Sigmoid colon (tissue), 6 donors: ENCODE measurements at regions not wholly inside any gene's neighbourhood (a gene's known extent, or its start where the extent isn't known, plus 50 kb on each side); places are given as distances from the start of the nearest gene placed in this dataset.

Experiments
- DNase-seq: peaks from one replicate; pipeline ENCODE4 v3.0.0-alpha.2; 2019
- H3K27ac ChIP-seq, 4 donors: fragments of 200-600 bp; sonication (generic); one replicate each; pipeline ENCODE4 v1.5.1; 2016 to 2019; ENCODE audit warnings: mild to moderate bottlenecking in 1 of 4
- H3K27me3 ChIP-seq, 3 donors: fragments of 200-600 bp; sonication (generic); one replicate each; pipeline ENCODE4 v1.5.1; 2019; ENCODE audit warnings: mild to moderate bottlenecking in 1 of 3
- H3K36me3 ChIP-seq, 4 donors: fragments of 200-600 bp; sonication (generic); one replicate each; pipeline ENCODE4 v1.5.1; 2016 to 2019
- H3K4me1 ChIP-seq, 4 donors: fragments of 200-600 bp; sonication (generic); one replicate each; pipeline ENCODE4 v1.5.1; 2017 to 2019
- H3K4me3 ChIP-seq, 4 donors: fragments of 200-600 bp; sonication (generic); one replicate each; pipeline ENCODE4 v1.5.1; 2017 to 2019; ENCODE audit warnings: mild to moderate bottlenecking in 2 of 4, moderate library complexity in 1 of 4
- H3K9me3 ChIP-seq, 4 donors: fragments of 200-600 bp in 3 of 4; sonication (generic) in 3 of 4; one replicate each; pipeline versions ENCODE4 v1.5.1 to v1.6.1; 2013 to 2019
- CTCF ChIP-seq, 4 experiments: fragments of 450-650 bp in 3 of 4; fragments of 200-600 bp in 1 of 4; IDR thresholded peaks; one replicate each; pipeline ENCODE4 v1.5.1; 2016 to 2019; ENCODE audit warnings: antibody characterized with exemption in 4 of 4, mild to moderate bottlenecking in 3 of 4, moderate library complexity in 2 of 4
- EP300 ChIP-seq, 4 donors: sonication (generic); formaldehyde crosslinking; IDR thresholded peaks; one replicate each; pipeline ENCODE4 v1.6.1; 2017; ENCODE audit warnings: antibody characterized with exemption in 4 of 4
- POLR2A ChIP-seq, 2 donors: fragments of 450-650 bp; IDR thresholded peaks; one replicate each; pipeline ENCODE4 v1.6.1; 2016; ENCODE audit warnings: antibody characterized with exemption in 2 of 2, mild to moderate bottlenecking in 2 of 2, moderate library complexity in 2 of 2
- POLR2AphosphoS5 ChIP-seq, 4 donors: sonication (generic); formaldehyde crosslinking; IDR thresholded peaks; one replicate each; pipeline ENCODE4 v1.6.1; 2017; ENCODE audit warnings: antibody characterized with exemption in 4 of 4
- WGBS, 2 donors: extraction: QIAGEN DNeasy Blood & Tissue Kit; methylation state at CpG; one replicate each; pipeline ENCODE4 v1.1.7; 2013; 5-methylcytosine and 5-hydroxymethylcytosine counted together
- intact Hi-C: fragments of 100-400 bp; cut with DNase I; formaldehyde crosslinking; loops from one replicate; pipeline ENCODE4 v1.15.1; 2023
- donor health status: healthy with polysubstance abuse.
- donor health status: healthy.

- no peak for DNase-seq
- intact Hi-C loops = no loop called here
These were observed 169.7 kb downstream of the KLF5 start for GRCh38 chr13:73228546-73228945.

GRCh38 chr13:73225990-73226389 is 167.2 kb downstream of the KLF5 start:
- TF ChIP-seq POLR2A (IDR thresholded peaks at IDR 0.05) (no peak), EP300 (IDR thresholded peaks at IDR 0.05) (no peak)
- intact Hi-C loops = no loop called here

More at GRCh38 chr13:73228546-73228945, 169.7 kb downstream of the KLF5 start:
- Histone ChIP-seq H3K4me3 (no peak overlapping the region), H3K27ac (no peak overlapping the region), H3K36me3 (no peaks in the 10 kb centered on the region), H3K4me1 (no peaks in the 10 kb centered on the region), H3K9me3 (no peaks in the 10 kb centered on the region), H3K27me3 (no peaks in the 10 kb centered on the region)
- no peak for TF ChIP-seq EP300 (IDR thresholded peaks at IDR 0.05)
- no peak for TF ChIP-seq POLR2AphosphoS5 (IDR thresholded peaks at IDR 0.05)
- no peak for TF ChIP-seq CTCF (IDR thresholded peaks at IDR 0.05)
- TF ChIP-seq POLR2A (IDR thresholded peaks at IDR 0.05) = no peak

GRCh38 chr13:73224703-73225102 is 165.9 kb downstream of the KLF5 start:
- no peak for DNase-seq
- no peaks in the 10 kb centered on the region for H3K9me3 ChIP-seq
- no peaks in the 10 kb centered on the region for H3K36me3 ChIP-seq
- no peaks in the 10 kb centered on the region for H3K27me3 ChIP-seq
- H3K4me3 ChIP-seq = no peak overlapping the region
- intact Hi-C loops = no loop called here
- TF ChIP-seq POLR2A (IDR thresholded peaks at IDR 0.05) = no peak
- H3K27ac ChIP-seq = no peak overlapping the region
- 68 to 75% methylated on average over 1 of the region's 1 CpG for WGBS, 2 donors
- no peaks in the 10 kb centered on the region for H3K4me1 ChIP-seq

More at GRCh38 chr13:73225990-73226389, 167.2 kb downstream of the KLF5 start:
- no peaks in the 10 kb centered on the region for H3K9me3 ChIP-seq
- no peaks in the 10 kb centered on the region for H3K36me3 ChIP-seq
- H3K4me1 ChIP-seq = no peaks in the 10 kb centered on the region
- no peak for DNase-seq
- H3K27me3 ChIP-seq = no peaks in the 10 kb centered on the region
- no peak overlapping the region for H3K27ac ChIP-seq
- WGBS, 2 donors = 91 to 96% methylated on average over 1 of the region's 1 CpG
- no peak overlapping the region for H3K4me3 ChIP-seq

GRCh38 chr13:73223372-73223781 is 164.6 kb downstream of the KLF5 start:
- H3K27ac ChIP-seq = no peak overlapping the region
- H3K36me3 ChIP-seq = no peaks in the 10 kb centered on the region
- intact Hi-C loops = no loop called here
- 78 to 79% methylated on average over 5 of the region's 5 CpGs for WGBS, 2 donors
- TF ChIP-seq EP300 (IDR thresholded peaks at IDR 0.05) (no peak), POLR2AphosphoS5 (IDR thresholded peaks at IDR 0.05) (no peak), CTCF (IDR thresholded peaks at IDR 0.05) (no peak), POLR2A (IDR thresholded peaks at IDR 0.05) (no peak)
- no peaks in the 10 kb centered on the region for H3K27me3 ChIP-seq
- no peaks in the 10 kb centered on the region for H3K9me3 ChIP-seq
- H3K4me1 ChIP-seq = no peaks in the 10 kb centered on the region
- no peak overlapping the region for H3K4me3 ChIP-seq
- no peak for DNase-seq

GRCh38 chr13:73222627-73223305 is 164.0 kb downstream of the KLF5 start:
- Histone ChIP-seq H3K36me3 (no peaks in the 10 kb centered on the region), H3K27me3 (no peaks in the 10 kb centered on the region), H3K4me1 (no peaks in the 10 kb centered on the region), H3K4me3 (no peak overlapping the region), H3K9me3 (no peaks in the 10 kb centered on the region), H3K27ac (no peak overlapping the region)
- intact Hi-C loops = no loop called here
- 93 to 94% methylated on average over 6 of the region's 6 CpGs for WGBS, 2 donors
- DNase-seq = no peak
- TF ChIP-seq CTCF (IDR thresholded peaks at IDR 0.05) (no peak), POLR2A (IDR thresholded peaks at IDR 0.05) (no peak), EP300 (IDR thresholded peaks at IDR 0.05) (no peak), POLR2AphosphoS5 (IDR thresholded peaks at IDR 0.05) (no peak)
